ENCODE measurements at regions not wholly inside any gene's neighbourhood (a gene's known extent, or its start where the extent isn't known, plus 50 kb on each side); places are given as distances from the start of the nearest gene placed in this dataset.

- no peak for DNase-seq (ENCODE audit: low read depth, low spot score)
Measured at GRCh38 chr3:117454908-117455307, 745.3 kb downstream of the TUSC7 start.

- DNase-seq (ENCODE audit: low read depth, low spot score): no peak
Measured at GRCh38 chr3:117455782-117456181, 746.2 kb downstream of the TUSC7 start.

- no peak for DNase-seq (ENCODE audit: low read depth, low spot score)
Measured at GRCh38 chr3:117463276-117464115, 753.9 kb downstream of the TUSC7 start.

- DNase-seq (ENCODE audit: low read depth, low spot score): no peak
Measured at GRCh38 chr3:117471831-117472230, 762.3 kb downstream of the TUSC7 start.

GRCh38 chr3:117473981-117474538 is 764.5 kb downstream of the TUSC7 start:
- DNase-seq (ENCODE audit: low read depth, low spot score): no peak

- DNase-seq (ENCODE audit: low read depth, low spot score): no peak
Measured at GRCh38 chr3:117476572-117476971, 767.0 kb downstream of the TUSC7 start.

- no peak for DNase-seq (ENCODE audit: low read depth, low spot score)
Measured at GRCh38 chr3:117477214-117477755, 767.7 kb downstream of the TUSC7 start.

GRCh38 chr3:117479095-117479494 is 769.5 kb downstream of the TUSC7 start:
- DNase-seq (ENCODE audit: low read depth, low spot score): no peak

GRCh38 chr3:117480525-117480924 is 770.9 kb downstream of the TUSC7 start:
- no peak for DNase-seq (ENCODE audit: low read depth, low spot score)

GRCh38 chr3:117480972-117481371 is 771.4 kb downstream of the TUSC7 start:
- DNase-seq (ENCODE audit: low read depth, low spot score): no peak

GRCh38 chr3:117483839-117484238 is 774.3 kb downstream of the TUSC7 start:
- no peak for DNase-seq (ENCODE audit: low read depth, low spot score)

GRCh38 chr3:117485841-117486240 is 776.3 kb downstream of the TUSC7 start:
- no peak for DNase-seq (ENCODE audit: low read depth, low spot score)

- DNase-seq (ENCODE audit: low read depth, low spot score): no peak
Measured at GRCh38 chr3:117486719-117487716, 777.4 kb downstream of the TUSC7 start.

- DNase-seq (ENCODE audit: low read depth, low spot score): no peak
Measured at GRCh38 chr3:117488983-117489382, 779.4 kb downstream of the TUSC7 start.

- DNase-seq (ENCODE audit: low read depth, low spot score): no peak
Measured at GRCh38 chr3:117489663-117490079, 780.1 kb downstream of the TUSC7 start.

GRCh38 chr3:117490716-117491115 is 781.1 kb downstream of the TUSC7 start:
- no peak for DNase-seq (ENCODE audit: low read depth, low spot score)

- no peak for DNase-seq (ENCODE audit: low read depth, low spot score)
Measured at GRCh38 chr3:117495620-117496019, 786.0 kb downstream of the TUSC7 start.

- no peak for DNase-seq (ENCODE audit: low read depth, low spot score)
Measured at GRCh38 chr3:117499189-117499870, 789.8 kb downstream of the TUSC7 start.

GRCh38 chr3:117507958-117508357 is 798.4 kb downstream of the TUSC7 start:
- no peak for DNase-seq (ENCODE audit: low read depth, low spot score)

- no peak for DNase-seq (ENCODE audit: low read depth, low spot score)
Measured at GRCh38 chr3:117509858-117510257, 800.3 kb downstream of the TUSC7 start.

GRCh38 chr3:117510396-117510795 is 800.8 kb downstream of the TUSC7 start:
- DNase-seq (ENCODE audit: low read depth, low spot score): no peak

Data from brain pericyte (primary cell).